Large intestine (tissue), 3 donors: ENCODE measurements at regions not wholly inside any gene's neighbourhood (a gene's known extent, or its start where the extent isn't known, plus 50 kb on each side); places are given as distances from the start of the nearest gene placed in this dataset.

ENCODE experiments used
- DNase-seq, 2 donors: peaks; one replicate each; pipeline versions ENCODE4 v3.0.0 to v3.0.0-alpha.2; 2013
- H3K27ac ChIP-seq: one replicate; pipeline ENCODE4 v1.5.1; 2013; ENCODE audit warnings: low read length
- H3K27me3 ChIP-seq: 2 replicates; pipeline ENCODE4 v1.6.1; 2013; ENCODE audit warnings: low read length; ENCODE audit not compliant: control insufficient read depth, insufficient read depth
- H3K36me3 ChIP-seq: 2 replicates; pipeline ENCODE4 v1.6.1; 2013; ENCODE audit warnings: low read length; ENCODE audit not compliant: control insufficient read depth, insufficient read depth
- H3K4me1 ChIP-seq: one replicate; pipeline ENCODE4 v1.6.1; 2013; ENCODE audit warnings: low read length; ENCODE audit not compliant: control insufficient read depth, insufficient read depth
- H3K4me3 ChIP-seq: one replicate; pipeline ENCODE4 v1.5.1; 2013; ENCODE audit warnings: low read length
- H3K9me3 ChIP-seq: one replicate; pipeline ENCODE4 v1.6.1; 2013; ENCODE audit warnings: mild to moderate bottlenecking, low read depth, low read length, moderate library complexity; ENCODE audit not compliant: control insufficient read depth
- WGBS: methylation state at CpG from one replicate; pipeline ENCODE4 v1.1.5; 2013; ENCODE audit warnings: low lambda C conversion rate; ENCODE audit not compliant: insufficient coverage; 5-methylcytosine and 5-hydroxymethylcytosine counted together

- Histone ChIP-seq H3K27me3 (no peaks in the 10 kb centered on the region), H3K27ac (no peak overlapping the region), H3K4me1 (no peaks in the 10 kb centered on the region), H3K9me3 (no peaks in the 10 kb centered on the region), H3K36me3 (no peaks in the 10 kb centered on the region), H3K4me3 (no peak overlapping the region)
- DNase-seq: no peak
- WGBS: 100% methylated on average over 1 of the region's 2 CpGs
Observed at GRCh38 chr3:110393941-110394340, 677.7 kb upstream of the NECTIN3 start.

GRCh38 chr3:110397115-110397514 is 674.5 kb upstream of the NECTIN3 start:
- no peak for DNase-seq
- no peak overlapping the region for H3K4me3 ChIP-seq
- no CpG with 5 or more reads among the region's 1 CpG for WGBS
- no peaks in the 10 kb centered on the region for H3K27me3 ChIP-seq
- no peaks in the 10 kb centered on the region for H3K36me3 ChIP-seq
- no peaks in the 10 kb centered on the region for H3K4me1 ChIP-seq
- H3K9me3 ChIP-seq: no peaks in the 10 kb centered on the region
- no peak overlapping the region for H3K27ac ChIP-seq

- no peak overlapping the region for H3K4me3 ChIP-seq
- no peaks in the 10 kb centered on the region for H3K4me1 ChIP-seq
- no peak for DNase-seq
- no peak overlapping the region for H3K27ac ChIP-seq
- no peaks in the 10 kb centered on the region for H3K27me3 ChIP-seq
- no peaks in the 10 kb centered on the region for H3K36me3 ChIP-seq
- 93% methylated on average over 2 of the region's 2 CpGs for WGBS
- no peaks in the 10 kb centered on the region for H3K9me3 ChIP-seq
Observed at GRCh38 chr3:110400315-110400714, 671.3 kb upstream of the NECTIN3 start.

DNA sequence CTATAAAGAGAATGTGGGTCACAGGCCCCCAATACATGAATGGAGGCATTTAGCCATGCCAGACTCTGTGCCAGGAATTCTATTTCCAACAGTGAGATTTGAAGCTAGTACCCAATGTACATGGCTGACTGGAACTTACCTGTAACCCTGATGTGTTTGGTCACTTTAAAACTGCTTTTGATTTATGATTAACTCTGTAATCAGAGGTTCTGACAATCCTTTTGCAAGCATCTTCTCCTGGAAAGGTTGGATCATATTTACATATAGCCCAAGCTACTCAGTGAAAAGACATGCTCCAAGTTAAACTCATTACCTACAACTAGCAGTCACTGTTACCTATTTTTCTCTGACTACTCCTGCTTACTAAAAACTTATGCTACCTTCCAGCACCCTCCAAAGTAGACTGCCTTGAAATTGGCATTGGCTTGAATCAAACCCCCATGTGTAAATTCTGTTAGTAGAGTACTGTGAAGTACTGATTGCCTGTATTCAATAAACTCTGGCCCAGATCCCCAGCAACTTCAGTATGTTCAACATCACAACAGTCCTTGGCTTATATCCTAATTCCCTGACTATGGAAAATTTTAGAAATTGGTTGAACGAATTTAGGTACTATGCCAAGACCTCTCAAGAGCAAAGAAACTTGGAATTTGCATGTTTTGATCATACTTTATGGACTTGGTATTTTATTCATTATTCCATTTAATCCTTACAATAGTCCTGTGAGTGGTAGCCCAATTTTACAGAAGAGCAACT is 665.6 kb upstream of the NECTIN3 start:
- Histone ChIP-seq H3K27ac (no peak overlapping the region), H3K36me3 (no peaks in the 10 kb centered on the region), H3K4me3 (no peak overlapping the region), H3K4me1 (no peaks in the 10 kb centered on the region), H3K9me3 (no peaks in the 10 kb centered on the region), H3K27me3 (no peaks in the 10 kb centered on the region)
- no CpG with 5 or more reads among the region's 1 CpG for WGBS
- DNase-seq: no peak

DNA sequence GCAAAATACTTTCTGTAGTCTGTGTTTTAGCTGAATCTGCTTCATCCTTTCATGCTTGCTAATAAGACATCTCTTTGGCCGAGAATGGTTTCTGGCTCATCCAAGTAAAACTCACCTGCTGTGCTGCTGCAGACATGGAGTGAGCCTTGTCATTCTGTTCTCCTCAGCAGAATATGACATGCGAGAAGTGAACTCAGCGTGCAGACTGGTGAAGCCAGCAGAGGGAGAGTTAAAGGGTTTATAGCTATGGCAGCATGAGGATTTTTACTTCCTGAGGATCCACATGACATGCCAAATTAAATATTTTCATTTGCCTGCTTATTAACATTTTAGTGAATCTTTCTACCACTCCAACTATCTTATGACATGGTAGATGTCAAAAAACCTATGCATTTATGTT is 658.4 kb upstream of the NECTIN3 start:
- no peak for DNase-seq
- Histone ChIP-seq H3K9me3 (no peaks in the 10 kb centered on the region), H3K36me3 (no peaks in the 10 kb centered on the region), H3K4me1 (no peaks in the 10 kb centered on the region), H3K27ac (no peak overlapping the region), H3K27me3 (no peaks in the 10 kb centered on the region), H3K4me3 (no peak overlapping the region)
- WGBS: 80% methylated on average over 1 of the region's 3 CpGs

DNA sequence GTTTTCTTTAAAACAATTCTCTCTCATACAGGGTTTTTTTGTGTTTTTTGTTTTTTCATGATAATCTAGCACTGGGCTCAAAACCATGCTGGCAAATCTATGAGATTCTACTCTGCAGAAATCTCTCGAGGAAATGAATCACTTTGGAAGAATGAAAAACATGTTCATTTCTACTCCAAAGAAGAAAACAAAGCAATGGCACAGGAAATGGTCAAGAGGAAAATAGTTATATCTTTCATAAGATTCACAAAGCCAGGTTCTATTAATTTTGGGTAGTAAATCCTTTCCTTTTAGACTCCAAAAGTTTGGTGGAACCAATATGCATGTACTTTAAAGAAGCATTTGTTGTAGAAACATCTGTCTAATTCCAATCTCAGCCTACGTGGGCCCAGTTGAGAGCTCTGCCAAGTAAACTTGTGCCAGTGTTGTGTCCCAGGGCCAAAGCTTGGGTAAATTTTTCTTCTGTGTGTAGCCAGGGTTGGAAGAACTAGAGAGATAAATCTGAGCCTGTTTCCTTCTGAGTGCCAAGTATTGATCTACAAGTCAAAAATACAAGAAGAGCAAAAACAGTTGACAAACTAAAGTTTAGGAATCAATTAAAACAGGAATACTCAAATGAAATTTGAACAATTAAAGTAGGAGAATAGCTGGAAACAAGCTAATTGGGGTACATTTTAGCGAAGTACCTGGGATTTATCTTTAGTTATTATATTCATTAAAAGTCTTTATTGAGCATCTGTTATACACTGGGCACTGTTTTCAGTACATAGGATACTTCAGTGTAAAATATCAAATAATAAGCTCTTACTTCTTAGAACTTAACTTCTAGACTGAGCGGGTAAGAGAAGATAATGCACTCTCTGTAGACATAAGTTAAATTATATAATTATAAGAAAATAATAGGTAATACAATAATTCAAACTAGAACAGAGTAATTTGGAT is 657.5 kb upstream of the NECTIN3 start:
- no peaks in the 10 kb centered on the region for H3K27me3 ChIP-seq
- no peak for DNase-seq
- no peaks in the 10 kb centered on the region for H3K4me1 ChIP-seq
- H3K9me3 ChIP-seq: no peaks in the 10 kb centered on the region
- WGBS: 100% methylated on average over 2 of the region's 4 CpGs
- H3K36me3 ChIP-seq: no peaks in the 10 kb centered on the region
- H3K27ac ChIP-seq: no peak overlapping the region
- H3K4me3 ChIP-seq: no peak overlapping the region

DNA sequence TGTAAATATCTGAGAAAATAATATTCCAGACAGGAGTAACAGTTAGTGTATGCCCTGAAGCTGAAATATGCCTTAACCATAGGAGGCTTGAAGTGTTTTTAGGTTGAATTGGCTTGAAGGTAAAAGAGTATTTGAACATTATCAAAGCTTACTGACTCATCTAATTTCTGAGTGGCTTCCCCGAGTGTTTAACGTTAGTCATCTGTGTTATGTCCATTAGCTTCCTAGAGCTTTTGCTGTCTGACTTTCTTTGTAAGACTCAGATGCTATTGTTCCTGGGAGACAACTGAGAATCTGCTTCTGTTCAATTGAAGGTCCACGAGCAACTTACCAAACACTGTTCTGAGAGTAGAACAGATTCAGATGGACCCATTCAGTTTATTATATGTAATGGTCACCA is 656.8 kb upstream of the NECTIN3 start:
- H3K9me3 ChIP-seq: no peaks in the 10 kb centered on the region
- H3K4me3 ChIP-seq: no peak overlapping the region
- H3K27ac ChIP-seq: no peak overlapping the region
- H3K4me1 ChIP-seq: no peaks in the 10 kb centered on the region
- DNase-seq: no peak
- no peaks in the 10 kb centered on the region for H3K36me3 ChIP-seq
- WGBS: 92% methylated on average over 2 of the region's 3 CpGs
- H3K27me3 ChIP-seq: no peaks in the 10 kb centered on the region

- Histone ChIP-seq H3K4me3 (no peak overlapping the region), H3K9me3 (no peaks in the 10 kb centered on the region), H3K4me1 (no peaks in the 10 kb centered on the region), H3K27ac (no peak overlapping the region), H3K36me3 (no peaks in the 10 kb centered on the region), H3K27me3 (no peaks in the 10 kb centered on the region)
- WGBS: no CpG with 5 or more reads among the region's 2 CpGs
- no peak for DNase-seq
Observed at GRCh38 chr3:110419096-110419495, 652.5 kb upstream of the NECTIN3 start.

GRCh38 chr3:110419601-110420000 is 652.0 kb upstream of the NECTIN3 start:
- Histone ChIP-seq H3K4me3 (no peak overlapping the region), H3K27me3 (no peaks in the 10 kb centered on the region), H3K36me3 (no peaks in the 10 kb centered on the region), H3K27ac (no peak overlapping the region), H3K4me1 (no peaks in the 10 kb centered on the region), H3K9me3 (no peaks in the 10 kb centered on the region)
- WGBS: 83% methylated on average over 1 of the region's 2 CpGs
- DNase-seq: no peak

DNA sequence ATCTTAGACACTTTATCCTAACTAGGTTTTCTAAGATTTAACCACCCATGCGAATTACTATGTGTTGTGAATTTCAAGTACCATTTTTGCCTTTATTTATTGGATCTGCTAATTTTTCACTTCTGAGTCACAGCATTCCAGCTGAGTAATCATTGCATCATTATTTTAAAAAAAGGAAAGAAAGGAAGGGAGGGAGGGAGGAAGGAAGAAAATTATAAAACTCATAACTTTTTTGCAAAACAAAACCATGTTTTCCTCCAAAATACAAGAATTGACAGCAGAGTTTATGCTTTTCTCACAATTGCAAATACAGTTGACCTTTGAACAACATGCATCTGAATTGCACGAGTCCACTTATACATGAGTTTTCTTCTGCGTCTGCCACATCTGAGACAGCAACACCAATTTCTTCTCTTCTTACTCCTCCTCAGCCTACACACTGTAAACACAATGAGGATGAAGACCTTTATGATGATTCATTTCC is 651.4 kb upstream of the NECTIN3 start:
- no peak overlapping the region for H3K27ac ChIP-seq

More for the DNA sequence above, 651.4 kb upstream of the NECTIN3 start:
- H3K4me1 ChIP-seq: no peaks in the 10 kb centered on the region
- H3K4me3 ChIP-seq: no peak overlapping the region
- no peak for DNase-seq
- H3K27me3 ChIP-seq: no peaks in the 10 kb centered on the region
- H3K9me3 ChIP-seq: no peaks in the 10 kb centered on the region
- no peaks in the 10 kb centered on the region for H3K36me3 ChIP-seq
- 74% methylated on average over 2 of the region's 3 CpGs for WGBS
